Suprapubic skin (tissue), 3 donors: ENCODE measurements at regions not wholly inside any gene's neighbourhood (a gene's known extent, or its start where the extent isn't known, plus 50 kb on each side); places are given as distances from the start of the nearest gene placed in this dataset.

Experiments used
- POLR2A ChIP-seq, 2 donors: fragments of 450-650 bp; IDR thresholded peaks; one replicate each; pipeline ENCODE4 v1.6.1; 2017; ENCODE audit warnings: antibody characterized with exemption in 2 of 2, mild to moderate bottlenecking in 2 of 2, moderate library complexity in 2 of 2
- TF ChIP-seq, protein P1 (sequence below), 2 donors: fragments of 200-600 bp in 1 of 2; fragments of 450-650 bp in 1 of 2; sonication (generic) in 1 of 2; IDR thresholded peaks; one replicate each; pipeline ENCODE4 v1.5.1; 2016 to 2019; ENCODE audit warnings: antibody characterized with exemption in 2 of 2, mild to moderate bottlenecking in 1 of 2, moderate library complexity in 1 of 2

GRCh38 chr1:91101328-91101727, 79.5 kb upstream of the ZNF644 start:
- no peak for TF ChIP-seq POLR2A (IDR thresholded peaks at IDR 0.05)
- TF ChIP-seq, protein P1, sequence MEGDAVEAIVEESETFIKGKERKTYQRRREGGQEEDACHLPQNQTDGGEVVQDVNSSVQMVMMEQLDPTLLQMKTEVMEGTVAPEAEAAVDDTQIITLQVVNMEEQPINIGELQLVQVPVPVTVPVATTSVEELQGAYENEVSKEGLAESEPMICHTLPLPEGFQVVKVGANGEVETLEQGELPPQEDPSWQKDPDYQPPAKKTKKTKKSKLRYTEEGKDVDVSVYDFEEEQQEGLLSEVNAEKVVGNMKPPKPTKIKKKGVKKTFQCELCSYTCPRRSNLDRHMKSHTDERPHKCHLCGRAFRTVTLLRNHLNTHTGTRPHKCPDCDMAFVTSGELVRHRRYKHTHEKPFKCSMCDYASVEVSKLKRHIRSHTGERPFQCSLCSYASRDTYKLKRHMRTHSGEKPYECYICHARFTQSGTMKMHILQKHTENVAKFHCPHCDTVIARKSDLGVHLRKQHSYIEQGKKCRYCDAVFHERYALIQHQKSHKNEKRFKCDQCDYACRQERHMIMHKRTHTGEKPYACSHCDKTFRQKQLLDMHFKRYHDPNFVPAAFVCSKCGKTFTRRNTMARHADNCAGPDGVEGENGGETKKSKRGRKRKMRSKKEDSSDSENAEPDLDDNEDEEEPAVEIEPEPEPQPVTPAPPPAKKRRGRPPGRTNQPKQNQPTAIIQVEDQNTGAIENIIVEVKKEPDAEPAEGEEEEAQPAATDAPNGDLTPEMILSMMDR (IDR thresholded peaks at IDR 0.05) = no peak
